Spleen (tissue), 11 donors: ENCODE measurements at regions not wholly inside any gene's neighbourhood (a gene's known extent, or its start where the extent isn't known, plus 50 kb on each side); places are given as distances from the start of the nearest gene placed in this dataset.

ENCODE experiments used
- DNase-seq: peaks from one replicate; pipeline ENCODE4 v3.0.0-alpha.2; 2020
- H3K27ac ChIP-seq, 8 donors: fragments of 200-600 bp; sonication (generic) in 7 of 8; 1 replicate in 4 of 8; 2 replicates in 4 of 8; pipeline versions ENCODE4 v1.5.0 to v1.8.0; 2016 to 2021; ENCODE audit warnings: inconsistent platforms in 4 of 8, mild to moderate bottlenecking in 4 of 8, moderate library complexity in 1 of 8
- H3K27me3 ChIP-seq, 7 donors: fragments of 200-600 bp; sonication (generic) in 6 of 7; replicated peaks in 1 of 7; 1 replicate in 4 of 7; 2 replicates in 3 of 7; pipeline versions ENCODE4 v1.5.0 to v1.8.0; 2016 to 2021; ENCODE audit warnings: inconsistent platforms in 3 of 7, mild to moderate bottlenecking in 1 of 7
- H3K36me3 ChIP-seq, 6 donors: fragments of 200-600 bp; sonication (generic) in 5 of 6; 1 replicate in 4 of 6; 2 replicates in 2 of 6; pipeline versions ENCODE4 v1.5.0 to v1.8.0; 2016 to 2021; ENCODE audit warnings: inconsistent platforms in 2 of 6
- H3K4me1 ChIP-seq, 6 donors: fragments of 200-600 bp; sonication (generic) in 5 of 6; 1 replicate in 3 of 6; 2 replicates in 3 of 6; pipeline versions ENCODE4 v1.5.0 to v1.8.0; 2016 to 2021; ENCODE audit warnings: inconsistent platforms in 3 of 6
- H3K4me3 ChIP-seq, 8 donors: fragments of 200-600 bp; sonication (generic) in 7 of 8; 1 replicate in 4 of 8; 2 replicates in 4 of 8; pipeline versions ENCODE4 v1.5.0 to v1.8.0; 2016 to 2021; ENCODE audit warnings: inconsistent platforms in 4 of 8, mild to moderate bottlenecking in 4 of 8, moderate library complexity in 2 of 8
- H3K9me3 ChIP-seq, 8 donors: fragments of 200-600 bp; sonication (generic) in 7 of 8; 1 replicate in 4 of 8; 2 replicates in 4 of 8; pipeline versions ENCODE4 v1.5.0 to v1.8.0; 2016 to 2021; ENCODE audit warnings: inconsistent platforms in 4 of 8
- POLR2A ChIP-seq, 3 donors: fragments of 450-650 bp; IDR thresholded peaks; one replicate each; pipeline ENCODE4 v1.5.1; 2017; ENCODE audit warnings: antibody characterized with exemption in 3 of 3, mild to moderate bottlenecking in 1 of 3
- POLR2AphosphoS5 ChIP-seq, 3 donors: sonication (generic); formaldehyde crosslinking; IDR thresholded peaks; one replicate each; pipeline ENCODE4 v1.5.1; 2017; ENCODE audit warnings: antibody characterized with exemption in 3 of 3
- WGBS, 5 donors: extraction: QIAGEN DNeasy Blood & Tissue Kit in 3 of 5; methylation state at CpG; one replicate each; pipeline versions ENCODE4 v1.1.5 to v1.1.7; 2013 to 2018; 5-methylcytosine and 5-hydroxymethylcytosine counted together
- intact Hi-C: fragments of 100-400 bp; cut with DNase I; formaldehyde crosslinking; loops from one replicate; pipeline ENCODE4 v1.15.0; 2023; ENCODE audit warnings: low total_unique reads
- TF ChIP-seq, protein P1 (sequence below), 11 experiments: fragments of 200-600 bp in 7 of 11; fragments of 450-650 bp in 4 of 11; sonication (generic) in 4 of 11; IDR thresholded peaks in 8 of 11; conservative IDR thresholded peaks in 3 of 11; 1 replicate in 7 of 11; 2 replicates in 4 of 11; pipeline versions ENCODE4 v1.4.0 to v1.8.0; 2016 to 2021; ENCODE audit warnings: antibody characterized with exemption in 11 of 11, inconsistent platforms in 4 of 11, mild to moderate bottlenecking in 1 of 11
- donor health status: healthy with polysubstance abuse.
- donor health status: DM: no; HTN: no; CAD: no; lungs with moderate emphysema.
- donor health status: DM: no; HTN: no; CAD: no.
- donor health status: Bipolar disorder and iron deficiency.
- donor health status: healthy.
- donor health status: DM: no; HTN: no; CAD: no.
- donor health status: DM: yes; HTN: yes; CAD: no.

DNA sequence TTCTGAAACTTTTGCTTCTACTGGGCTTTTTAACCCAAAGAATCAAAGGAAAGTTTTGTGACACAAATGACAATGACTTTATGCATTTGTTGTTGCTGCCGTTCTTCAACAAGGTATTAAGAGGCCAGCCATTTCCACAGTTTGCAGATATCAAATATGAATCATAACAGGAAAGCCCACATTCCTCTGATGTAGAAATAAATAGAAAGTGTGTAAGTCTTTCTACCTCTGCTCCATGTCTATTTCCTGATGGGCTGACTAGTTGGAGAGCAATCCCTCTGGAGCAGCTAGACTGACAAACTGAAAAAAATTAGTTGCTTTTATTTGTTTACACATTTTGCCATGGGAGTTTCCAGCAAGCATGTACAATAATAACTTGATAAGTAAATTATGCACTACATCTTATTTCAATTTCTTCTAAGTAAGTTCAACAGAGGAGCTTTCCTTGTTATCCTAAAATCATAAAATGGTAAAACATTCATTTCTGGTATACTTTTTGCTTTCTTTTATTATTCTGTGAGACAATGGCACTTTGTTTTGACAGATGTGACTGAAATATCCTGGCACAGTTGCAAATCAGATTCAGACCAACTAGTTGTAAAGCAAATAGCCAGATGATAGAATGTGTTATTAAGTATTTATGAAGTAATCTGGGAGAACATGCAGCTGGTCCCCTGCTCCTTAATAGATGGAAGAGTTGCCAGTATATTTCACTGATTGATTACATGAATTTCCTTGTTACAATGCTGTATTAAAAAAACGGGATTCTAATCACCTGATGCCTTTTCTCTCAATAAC, 266.7 kb downstream of the METTL4 start:
- no peak for DNase-seq
- H3K27ac ChIP-seq: no peak overlapping the region
- WGBS, 5 donors: 59 to 71% (median 64%) methylated on average over 2 of the region's 2 CpGs
- H3K36me3 ChIP-seq: no peaks in the 10 kb centered on the region
- TF ChIP-seq, protein P1, sequence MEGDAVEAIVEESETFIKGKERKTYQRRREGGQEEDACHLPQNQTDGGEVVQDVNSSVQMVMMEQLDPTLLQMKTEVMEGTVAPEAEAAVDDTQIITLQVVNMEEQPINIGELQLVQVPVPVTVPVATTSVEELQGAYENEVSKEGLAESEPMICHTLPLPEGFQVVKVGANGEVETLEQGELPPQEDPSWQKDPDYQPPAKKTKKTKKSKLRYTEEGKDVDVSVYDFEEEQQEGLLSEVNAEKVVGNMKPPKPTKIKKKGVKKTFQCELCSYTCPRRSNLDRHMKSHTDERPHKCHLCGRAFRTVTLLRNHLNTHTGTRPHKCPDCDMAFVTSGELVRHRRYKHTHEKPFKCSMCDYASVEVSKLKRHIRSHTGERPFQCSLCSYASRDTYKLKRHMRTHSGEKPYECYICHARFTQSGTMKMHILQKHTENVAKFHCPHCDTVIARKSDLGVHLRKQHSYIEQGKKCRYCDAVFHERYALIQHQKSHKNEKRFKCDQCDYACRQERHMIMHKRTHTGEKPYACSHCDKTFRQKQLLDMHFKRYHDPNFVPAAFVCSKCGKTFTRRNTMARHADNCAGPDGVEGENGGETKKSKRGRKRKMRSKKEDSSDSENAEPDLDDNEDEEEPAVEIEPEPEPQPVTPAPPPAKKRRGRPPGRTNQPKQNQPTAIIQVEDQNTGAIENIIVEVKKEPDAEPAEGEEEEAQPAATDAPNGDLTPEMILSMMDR (IDR thresholded peaks at IDR 0.05 in 8 of 11, conservative IDR thresholded peaks at IDR 0.05 in 3 of 11): no peak
- no peak for TF ChIP-seq POLR2AphosphoS5 (IDR thresholded peaks at IDR 0.05)
- no peak for TF ChIP-seq POLR2A (IDR thresholded peaks at IDR 0.05)
- intact Hi-C loops: no loop called here
- H3K4me1 ChIP-seq: no peaks in the 10 kb centered on the region
- peaks cover 0 to 18% (median 0%) of the 10 kb centered on the region in 7 donors for H3K27me3 ChIP-seq
- no peak overlapping the region for H3K4me3 ChIP-seq
- no peaks in the 10 kb centered on the region for H3K9me3 ChIP-seq

- Histone ChIP-seq H3K36me3 (no peaks in the 10 kb centered on the region), H3K27me3 (peaks cover 0 to 9% (median 0%) of the 10 kb centered on the region in 7 donors), H3K4me3 (no peak overlapping the region), H3K27ac (no peak overlapping the region), H3K4me1 (no peaks in the 10 kb centered on the region), H3K9me3 (no peaks in the 10 kb centered on the region)
- DNase-seq: no peak
- TF ChIP-seq, protein P1 (IDR thresholded peaks at IDR 0.05 in 8 of 11, conservative IDR thresholded peaks at IDR 0.05 in 3 of 11): no peak
- TF ChIP-seq POLR2A (IDR thresholded peaks at IDR 0.05) (no peak), POLR2AphosphoS5 (IDR thresholded peaks at IDR 0.05) (no peak)
- intact Hi-C loops: no loop called here
These were observed 264.7 kb downstream of the METTL4 start for GRCh38 chr18:2306606-2307005.

- no peak for DNase-seq
- Histone ChIP-seq H3K4me3 (no peak overlapping the region), H3K36me3 (no peaks in the 10 kb centered on the region), H3K4me1 (no peaks in the 10 kb centered on the region), H3K27ac (no peak overlapping the region), H3K9me3 (no peaks in the 10 kb centered on the region), H3K27me3 (peaks cover 0 to 14% (median 0%) of the 10 kb centered on the region in 7 donors)
- intact Hi-C loops: no loop called here
- TF ChIP-seq, protein P1 (IDR thresholded peaks at IDR 0.05 in 8 of 11, conservative IDR thresholded peaks at IDR 0.05 in 3 of 11): no peak
- WGBS, 5 donors: 86 to 95% (median 89%) methylated on average over 9 of the region's 9 CpGs
These were observed 260.4 kb downstream of the METTL4 start for GRCh38 chr18:2310886-2311285.

DNA sequence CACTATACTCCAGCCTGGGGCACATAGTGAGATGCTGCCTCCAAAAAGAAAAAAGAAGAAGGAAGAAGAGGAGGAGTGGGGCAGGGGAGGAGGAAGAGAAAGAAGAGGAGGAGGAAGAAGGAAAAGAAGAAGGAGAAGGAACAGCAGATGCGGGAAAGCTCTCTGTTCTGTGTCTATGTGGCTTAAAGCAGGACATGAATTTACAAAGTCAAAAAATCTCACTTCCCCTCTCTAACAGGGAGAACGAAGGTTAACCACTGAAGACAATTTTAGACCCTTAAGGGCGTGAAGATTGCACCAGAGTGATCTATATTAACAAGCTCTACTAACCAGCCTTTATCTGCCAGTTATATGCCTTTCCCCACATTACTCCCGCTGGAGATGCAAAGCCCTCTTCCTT, 258.9 kb downstream of the METTL4 start:
- intact Hi-C loops: no loop called here
- TF ChIP-seq, protein P1 (IDR thresholded peaks at IDR 0.05 in 8 of 11, conservative IDR thresholded peaks at IDR 0.05 in 3 of 11): no peak
- no peak for TF ChIP-seq POLR2AphosphoS5 (IDR thresholded peaks at IDR 0.05)
- no peak for TF ChIP-seq POLR2A (IDR thresholded peaks at IDR 0.05)
- Histone ChIP-seq H3K36me3 (no peaks in the 10 kb centered on the region), H3K9me3 (no peaks in the 10 kb centered on the region), H3K4me3 (no peak overlapping the region), H3K27ac (no peak overlapping the region), H3K4me1 (no peaks in the 10 kb centered on the region), H3K27me3 (peaks cover 0 to 11% (median 0%) of the 10 kb centered on the region in 7 donors)
- WGBS, 5 donors: 36 to 60% (median 38%) methylated on average over 4 of the region's 4 CpGs
- no peak for DNase-seq
